ENCODE measurements at regions not wholly inside any gene's neighbourhood (a gene's known extent, or its start where the extent isn't known, plus 50 kb on each side); places are given as distances from the start of the nearest gene placed in this dataset.

DNA sequence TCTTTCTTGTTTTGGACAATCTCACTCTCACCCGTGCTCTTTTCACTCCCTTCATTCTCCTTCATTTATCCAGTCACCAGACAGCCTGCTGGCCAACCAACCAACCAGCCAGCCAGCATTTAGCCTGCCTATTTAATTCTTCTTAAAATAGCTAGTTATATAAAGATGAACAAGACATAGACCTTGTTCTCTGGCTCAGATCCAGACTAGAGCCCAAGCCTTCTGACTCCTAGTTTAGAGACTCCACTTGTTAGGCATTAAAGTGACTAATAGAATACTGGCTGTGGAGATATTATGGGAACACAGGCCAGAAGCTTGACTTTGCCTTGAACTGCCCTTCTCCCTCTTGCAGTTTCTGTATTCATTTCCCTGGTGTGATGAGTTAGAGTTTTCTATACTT is 215.3 kb upstream of the THRB start:
- TF ChIP-seq CTCF (IDR thresholded peaks at IDR 0.05; ENCODE audit: low read length) (no peak), EZH2 (optimal IDR thresholded peaks at IDR 0.05; ENCODE audit: low read depth, low read length) (no peak), EZH2phosphoT487 (IDR thresholded peaks at IDR 0.05; ENCODE audit: low read length) (no peak)
